Osteoblast (primary cell): ENCODE measurements at regions not wholly inside any gene's neighbourhood (a gene's known extent, or its start where the extent isn't known, plus 50 kb on each side); places are given as distances from the start of the nearest gene placed in this dataset.

Experiments used
- DNase-seq: peaks from one replicate; pipeline ENCODE4 v3.0.0; 2011; ENCODE audit warnings: low spot score, mixed read lengths; ENCODE audit not compliant: insufficient read length; ENCODE audit errors: missing footprints
- H2AFZ ChIP-seq: 2 replicates; pipeline ENCODE4 v1.6.0; 2011; ENCODE audit warnings: mild to moderate bottlenecking, low read length
- H3K27ac ChIP-seq: 2 replicates; pipeline ENCODE4 v1.5.1; 2011; ENCODE audit warnings: mild to moderate bottlenecking, low read depth, low read length, moderate library complexity
- H3K27me3 ChIP-seq: 2 replicates; pipeline ENCODE4 v1.6.0; 2012; ENCODE audit warnings: mild to moderate bottlenecking, control low read depth, inconsistent platforms, low read length, moderate library complexity; ENCODE audit not compliant: insufficient read depth
- H3K36me3 ChIP-seq: 2 replicates; pipeline ENCODE4 v1.5.1; 2011; ENCODE audit warnings: mild to moderate bottlenecking, low read length, control low read depth, moderate library complexity; ENCODE audit not compliant: insufficient read depth
- H3K4me1 ChIP-seq: 2 replicates; pipeline ENCODE4 v1.5.1; 2011; ENCODE audit warnings: mild to moderate bottlenecking, low read length, control low read depth, moderate library complexity; ENCODE audit not compliant: insufficient read depth
- H3K4me2 ChIP-seq: 2 replicates; pipeline ENCODE4 v1.6.0; 2011; ENCODE audit warnings: mild to moderate bottlenecking, low read length; ENCODE audit not compliant: insufficient read depth
- H3K4me3 ChIP-seq: fragments of 200-600 bp; sonication (generic); 3 replicates; pipeline ENCODE4 v1.5.1; 2012; ENCODE audit warnings: mild to moderate bottlenecking, low read length, inconsistent platforms; ENCODE audit not compliant: insufficient read depth
- H3K79me2 ChIP-seq: 2 replicates; pipeline ENCODE4 v1.6.0; 2012; ENCODE audit warnings: mild to moderate bottlenecking, low read length, control low read depth, inconsistent platforms; ENCODE audit not compliant: insufficient read depth
- H3K9me3 ChIP-seq: 2 replicates; pipeline ENCODE4 v1.5.1; 2011; ENCODE audit warnings: low read depth, low read length, control low read depth
- H4K20me1 ChIP-seq: 2 replicates; pipeline ENCODE4 v1.6.0; 2012; ENCODE audit warnings: mild to moderate bottlenecking, low read length, control low read depth; ENCODE audit not compliant: insufficient read depth
- TF ChIP-seq, protein P1 (sequence below): IDR thresholded peaks from 2 replicates; pipeline ENCODE4 v1.5.1; 2011; ENCODE audit warnings: mild to moderate bottlenecking, low read depth, low read length, moderate library complexity; ENCODE audit errors: extremely low read depth

DNA sequence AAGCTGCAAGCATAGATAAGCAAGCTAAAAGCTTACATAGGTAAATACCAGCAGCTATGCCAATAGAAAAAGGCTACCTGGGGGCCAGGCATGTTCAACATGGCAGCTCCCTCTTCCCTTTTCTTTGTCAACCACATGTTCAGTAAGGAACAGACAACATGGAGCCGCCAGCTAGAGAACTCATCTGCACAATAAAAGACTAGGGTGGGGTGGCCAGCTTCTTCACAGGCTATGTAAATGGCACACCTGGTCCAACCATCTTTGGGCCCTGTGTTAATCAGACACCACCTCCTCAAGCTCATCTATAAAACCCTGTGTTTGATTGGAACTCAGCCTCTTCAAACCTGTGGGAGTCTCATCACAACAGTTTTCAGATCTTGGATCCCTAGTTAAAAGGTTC, 129.7 kb upstream of the TMPO start:
- TF ChIP-seq, protein P1, sequence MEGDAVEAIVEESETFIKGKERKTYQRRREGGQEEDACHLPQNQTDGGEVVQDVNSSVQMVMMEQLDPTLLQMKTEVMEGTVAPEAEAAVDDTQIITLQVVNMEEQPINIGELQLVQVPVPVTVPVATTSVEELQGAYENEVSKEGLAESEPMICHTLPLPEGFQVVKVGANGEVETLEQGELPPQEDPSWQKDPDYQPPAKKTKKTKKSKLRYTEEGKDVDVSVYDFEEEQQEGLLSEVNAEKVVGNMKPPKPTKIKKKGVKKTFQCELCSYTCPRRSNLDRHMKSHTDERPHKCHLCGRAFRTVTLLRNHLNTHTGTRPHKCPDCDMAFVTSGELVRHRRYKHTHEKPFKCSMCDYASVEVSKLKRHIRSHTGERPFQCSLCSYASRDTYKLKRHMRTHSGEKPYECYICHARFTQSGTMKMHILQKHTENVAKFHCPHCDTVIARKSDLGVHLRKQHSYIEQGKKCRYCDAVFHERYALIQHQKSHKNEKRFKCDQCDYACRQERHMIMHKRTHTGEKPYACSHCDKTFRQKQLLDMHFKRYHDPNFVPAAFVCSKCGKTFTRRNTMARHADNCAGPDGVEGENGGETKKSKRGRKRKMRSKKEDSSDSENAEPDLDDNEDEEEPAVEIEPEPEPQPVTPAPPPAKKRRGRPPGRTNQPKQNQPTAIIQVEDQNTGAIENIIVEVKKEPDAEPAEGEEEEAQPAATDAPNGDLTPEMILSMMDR = no peak
- Histone ChIP-seq H3K27me3 (peaks cover 16% of the 10 kb centered on the region), H3K4me2 (no peak overlapping the region), H2AFZ (no peak overlapping the region), H4K20me1 (no peaks in the 10 kb centered on the region), H3K27ac (no peak overlapping the region), H3K4me1 (no peaks in the 10 kb centered on the region), H3K4me3 (no peak overlapping the region), H3K79me2 (no peaks in the 10 kb centered on the region), H3K9me3 (no peaks in the 10 kb centered on the region), H3K36me3 (no peaks in the 10 kb centered on the region)
- no peak for DNase-seq

DNA sequence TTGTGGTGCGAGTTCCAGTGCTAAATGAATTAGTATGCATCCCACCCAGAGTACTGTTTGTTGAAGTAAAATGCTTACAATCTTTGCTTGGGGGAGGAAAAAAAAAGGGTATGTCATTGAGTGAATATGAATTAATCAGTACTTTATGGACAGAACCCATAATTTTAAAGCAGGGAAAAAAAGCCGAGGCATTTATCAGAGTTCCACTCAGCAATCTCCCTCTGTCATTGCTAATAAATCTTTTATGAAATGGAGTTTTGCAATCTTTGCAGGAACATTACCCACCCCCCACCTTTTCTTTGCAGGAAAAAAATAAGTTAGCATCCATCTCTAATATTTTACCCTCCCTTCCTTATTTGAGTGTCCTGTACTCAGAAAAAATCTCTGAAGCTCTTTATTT, 127.9 kb upstream of the TMPO start:
- Histone ChIP-seq H2AFZ (no peak overlapping the region), H4K20me1 (no peaks in the 10 kb centered on the region), H3K79me2 (no peaks in the 10 kb centered on the region), H3K4me1 (no peaks in the 10 kb centered on the region), H3K27ac (no peak overlapping the region), H3K27me3 (peaks cover 16% of the 10 kb centered on the region), H3K4me2 (no peak overlapping the region), H3K9me3 (no peaks in the 10 kb centered on the region), H3K4me3 (no peak overlapping the region), H3K36me3 (no peaks in the 10 kb centered on the region)
- TF ChIP-seq, protein P1 = no peak
- no peak for DNase-seq

DNA sequence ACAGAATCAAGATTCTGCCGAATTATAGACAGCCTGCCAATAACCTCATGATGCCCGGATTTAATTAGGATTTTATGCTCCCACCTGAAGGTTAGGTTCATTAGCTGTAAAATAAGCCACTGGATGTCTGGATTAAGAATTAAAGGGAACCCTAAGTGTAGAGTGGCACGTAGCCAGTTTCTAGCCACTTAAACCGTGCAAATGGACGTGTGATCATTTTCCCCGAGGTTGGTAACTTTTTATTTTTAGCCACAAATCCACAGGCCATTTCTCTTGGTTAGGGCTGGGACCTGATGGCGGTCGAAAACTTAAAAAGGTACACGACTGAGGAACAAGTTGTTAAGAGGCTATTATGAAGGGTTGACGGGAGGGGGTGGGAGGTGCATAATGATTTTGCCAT, 127.3 kb upstream of the TMPO start:
- no peak for DNase-seq
- Histone ChIP-seq H3K4me2 (no peak overlapping the region), H4K20me1 (no peaks in the 10 kb centered on the region), H3K79me2 (no peaks in the 10 kb centered on the region), H3K4me3 (no peak overlapping the region), H3K27me3 (peaks cover 16% of the 10 kb centered on the region), H3K9me3 (no peaks in the 10 kb centered on the region), H2AFZ (no peak overlapping the region), H3K36me3 (no peaks in the 10 kb centered on the region), H3K27ac (no peak overlapping the region), H3K4me1 (no peaks in the 10 kb centered on the region)
- TF ChIP-seq, protein P1 = no peak

DNA sequence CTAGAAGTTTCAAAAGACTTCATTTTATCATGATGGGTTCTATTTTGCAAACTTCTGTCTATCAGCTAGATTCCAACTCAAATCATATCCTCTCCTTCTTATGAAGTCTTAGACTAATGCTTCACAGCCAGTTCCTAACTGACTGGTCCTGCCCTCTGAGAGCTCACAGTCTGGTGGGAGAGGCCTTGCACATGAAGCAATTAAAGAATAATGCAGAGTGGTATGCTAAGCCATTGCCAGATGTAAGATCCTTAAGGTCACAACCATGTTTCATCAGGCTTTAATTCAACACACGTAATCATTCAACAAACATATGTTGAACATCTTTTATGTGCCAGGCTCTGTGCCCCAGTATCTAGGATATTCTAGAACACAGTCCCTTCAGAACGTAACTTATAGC, 125.8 kb upstream of the TMPO start:
- H3K27me3 ChIP-seq = peaks cover 16% of the 10 kb centered on the region
- no peak overlapping the region for H3K27ac ChIP-seq
- no peaks in the 10 kb centered on the region for H4K20me1 ChIP-seq
- H2AFZ ChIP-seq = no peak overlapping the region
- no peak overlapping the region for H3K4me2 ChIP-seq
- no peak overlapping the region for H3K4me3 ChIP-seq
- H3K4me1 ChIP-seq = no peaks in the 10 kb centered on the region
- no peaks in the 10 kb centered on the region for H3K36me3 ChIP-seq
- H3K9me3 ChIP-seq = no peaks in the 10 kb centered on the region
- DNase-seq = no peak
- TF ChIP-seq, protein P1 = no peak
- H3K79me2 ChIP-seq = no peaks in the 10 kb centered on the region
